ENCODE measurements at regions not wholly inside any gene's neighbourhood (a gene's known extent, or its start where the extent isn't known, plus 50 kb on each side); places are given as distances from the start of the nearest gene placed in this dataset.

GRCh38 chr6:74518035-74518434 lies 687.8 kb downstream of the COL12A1 start:
- Histone ChIP-seq H3K4me2 (ENCODE audit: low read depth, low read length) (no peak overlapping the region), H3K27ac (ENCODE audit: extremely low read length, insufficient read depth, low read length) (no peak overlapping the region), H3K79me2 (ENCODE audit: insufficient read depth, low read length) (no peaks in the 10 kb centered on the region), H3K4me3 (replicated peaks in 1 of 3; ENCODE audit: insufficient read depth in 1 of 3, low read depth in 2 of 3, low read length in 3 of 3) (no peak overlapping the region), H3K4me1 (ENCODE audit: insufficient read depth, low read length) (no peaks in the 10 kb centered on the region), H4K20me1 (ENCODE audit: insufficient read depth, low read length) (no peaks in the 10 kb centered on the region), H3K9ac (ENCODE audit: insufficient read depth, low read depth, low read length) (no peak overlapping the region), H3K9me3 (ENCODE audit: low read length) (no peaks in the 10 kb centered on the region), H3K27me3 (ENCODE audit: control insufficient read depth in 1 of 2, insufficient read depth in 2 of 2, low read length in 2 of 2) (no peaks in the 10 kb centered on the region), H2AFZ (ENCODE audit: low read length) (no peak overlapping the region), H3K36me3 (replicated peaks in 1 of 2; ENCODE audit: control insufficient read depth in 1 of 2, insufficient read depth in 2 of 2, low read length in 2 of 2) (no peaks in the 10 kb centered on the region)
- 0% methylated on average over 1 of the region's 1 CpG for WGBS (ENCODE audit: low lambda C conversion rate)
- ChIA-PET CTCF (ENCODE audit: low intra/inter-chr PET ratio, low total read pairs) (no interaction called here), POLR2A (no interaction called here)
- no peak for ATAC-seq
- in situ Hi-C loops (cut with HindIII; ENCODE audit: extremely low pct_ligation_motif_present, low pct_unique_long_range_greater_than_20kb) (no loop called here), intact Hi-C loops (cut with micrococcal nuclease; ENCODE audit: unreplicated experiment) (loop anchor here (10.0 kb wide), 1 partner anchor 57 kb away; no protein-coding TSS in a partner anchor)
- BruUV-seq (replicated peaks): no TSS peak
- DNase-seq (ENCODE audit: low spot score): no peak
- TF ChIP-seq EED (CRISPR knock-in tag; IDR thresholded peaks at IDR 0.05) (no peak), ARID2 (CRISPR knock-in tag; IDR thresholded peaks at IDR 0.05; ENCODE audit: borderline replicate concordance) (no peak), ZNF552 (CRISPR knock-in tag; IDR thresholded peaks at IDR 0.05; ENCODE audit: borderline replicate concordance) (no peak), GMEB1 (CRISPR knock-in tag; IDR thresholded peaks at IDR 0.05; ENCODE audit: borderline replicate concordance) (no peak)
- no peak for FAIRE-seq

GRCh38 chr6:74510878-74511277 lies 695.0 kb downstream of the COL12A1 start:
- peaks cover 3% of the 10 kb centered on the region for H3K9me3 ChIP-seq (ENCODE audit: low read length)
- FAIRE-seq (no peak), ATAC-seq (no peak), DNase-seq (ENCODE audit: low spot score) (no peak)
- H3K4me2 ChIP-seq (ENCODE audit: low read depth, low read length): no peak overlapping the region
- ChIA-PET POLR2A (no interaction called here), CTCF (ENCODE audit: low intra/inter-chr PET ratio, low total read pairs) (no interaction called here)
- H4K20me1 ChIP-seq (ENCODE audit: insufficient read depth, low read length): no peaks in the 10 kb centered on the region
- no peaks in the 10 kb centered on the region for H3K79me2 ChIP-seq (ENCODE audit: insufficient read depth, low read length)
- no peaks in the 10 kb centered on the region for H3K27me3 ChIP-seq (ENCODE audit: control insufficient read depth in 1 of 2, insufficient read depth in 2 of 2, low read length in 2 of 2)
- no peaks in the 10 kb centered on the region for H3K4me1 ChIP-seq (ENCODE audit: insufficient read depth, low read length)
- no peak overlapping the region for H3K9ac ChIP-seq (ENCODE audit: insufficient read depth, low read depth, low read length)
- in situ Hi-C loops (cut with HindIII; ENCODE audit: extremely low pct_ligation_motif_present, low pct_unique_long_range_greater_than_20kb): no loop called here
- BruUV-seq (replicated peaks): no TSS peak
- H3K4me3 ChIP-seq (replicated peaks in 1 of 3; ENCODE audit: insufficient read depth in 1 of 3, low read depth in 2 of 3, low read length in 3 of 3): no peak overlapping the region
- H2AFZ ChIP-seq (ENCODE audit: low read length): no peak overlapping the region
- intact Hi-C loops (cut with micrococcal nuclease; ENCODE audit: unreplicated experiment): loop anchor here (10.0 kb wide), 1 partner anchor 64 kb away; no protein-coding TSS in a partner anchor
- WGBS (ENCODE audit: low lambda C conversion rate): 0% methylated on average over 3 of the region's 3 CpGs
- no peak overlapping the region for H3K27ac ChIP-seq (ENCODE audit: extremely low read length, insufficient read depth, low read length)
- H3K36me3 ChIP-seq (replicated peaks in 1 of 2; ENCODE audit: control insufficient read depth in 1 of 2, insufficient read depth in 2 of 2, low read length in 2 of 2): no peaks in the 10 kb centered on the region
- TF ChIP-seq HNF4G (IDR thresholded peaks at IDR 0.05; ENCODE audit: borderline replicate concordance, low read depth, low read length) (no peak), HNF4G (CRISPR knock-in tag; IDR thresholded peaks at IDR 0.05; ENCODE audit: borderline replicate concordance, low read depth) (no peak), FOXK1 (CRISPR knock-in tag; IDR thresholded peaks at IDR 0.05; ENCODE audit: borderline replicate concordance, low read depth) (no peak), ZFP36L2 (CRISPR knock-in tag; IDR thresholded peaks at IDR 0.05) (no peak), ZSCAN21 (CRISPR knock-in tag; IDR thresholded peaks at IDR 0.05; ENCODE audit: borderline replicate concordance) (no peak), NFKB2 (CRISPR knock-in tag; IDR thresholded peaks at IDR 0.05; ENCODE audit: borderline replicate concordance) (no peak), PAWR (CRISPR knock-in tag; IDR thresholded peaks at IDR 0.05; ENCODE audit: borderline replicate concordance) (no peak), SAP130 (CRISPR knock-in tag; IDR thresholded peaks at IDR 0.05; ENCODE audit: low read depth) (no peak), HMGA1 (CRISPR knock-in tag; conservative IDR thresholded peaks at IDR 0.05) (no peak)
- TF ChIP-seq, protein P1, sequence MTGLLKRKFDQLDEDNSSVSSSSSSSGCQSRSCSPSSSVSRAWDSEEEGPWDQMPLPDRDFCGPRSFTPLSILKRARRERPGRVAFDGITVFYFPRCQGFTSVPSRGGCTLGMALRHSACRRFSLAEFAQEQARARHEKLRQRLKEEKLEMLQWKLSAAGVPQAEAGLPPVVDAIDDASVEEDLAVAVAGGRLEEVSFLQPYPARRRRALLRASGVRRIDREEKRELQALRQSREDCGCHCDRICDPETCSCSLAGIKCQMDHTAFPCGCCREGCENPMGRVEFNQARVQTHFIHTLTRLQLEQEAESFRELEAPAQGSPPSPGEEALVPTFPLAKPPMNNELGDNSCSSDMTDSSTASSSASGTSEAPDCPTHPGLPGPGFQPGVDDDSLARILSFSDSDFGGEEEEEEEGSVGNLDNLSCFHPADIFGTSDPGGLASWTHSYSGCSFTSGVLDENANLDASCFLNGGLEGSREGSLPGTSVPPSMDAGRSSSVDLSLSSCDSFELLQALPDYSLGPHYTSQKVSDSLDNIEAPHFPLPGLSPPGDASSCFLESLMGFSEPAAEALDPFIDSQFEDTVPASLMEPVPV (CRISPR knock-in tag; IDR thresholded peaks at IDR 0.05): no peak
- TF ChIP-seq, protein P2, sequence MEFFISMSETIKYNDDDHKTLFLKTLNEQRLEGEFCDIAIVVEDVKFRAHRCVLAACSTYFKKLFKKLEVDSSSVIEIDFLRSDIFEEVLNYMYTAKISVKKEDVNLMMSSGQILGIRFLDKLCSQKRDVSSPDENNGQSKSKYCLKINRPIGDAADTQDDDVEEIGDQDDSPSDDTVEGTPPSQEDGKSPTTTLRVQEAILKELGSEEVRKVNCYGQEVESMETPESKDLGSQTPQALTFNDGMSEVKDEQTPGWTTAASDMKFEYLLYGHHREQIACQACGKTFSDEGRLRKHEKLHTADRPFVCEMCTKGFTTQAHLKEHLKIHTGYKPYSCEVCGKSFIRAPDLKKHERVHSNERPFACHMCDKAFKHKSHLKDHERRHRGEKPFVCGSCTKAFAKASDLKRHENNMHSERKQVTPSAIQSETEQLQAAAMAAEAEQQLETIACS (CRISPR knock-in tag; IDR thresholded peaks at IDR 0.05): no peak

Measured in HepG2 (cell line).